GM21619 (cell line): ENCODE measurements at regions not wholly inside any gene's neighbourhood (a gene's known extent, or its start where the extent isn't known, plus 50 kb on each side); places are given as distances from the start of the nearest gene placed in this dataset.

Experiments used
- ATAC-seq: cut with Tn5 transposase; IDR thresholded peaks from one replicate; pipeline ENCODE4 v1.9.1; 2021; ENCODE audit not compliant: unreplicated experiment

DNA sequence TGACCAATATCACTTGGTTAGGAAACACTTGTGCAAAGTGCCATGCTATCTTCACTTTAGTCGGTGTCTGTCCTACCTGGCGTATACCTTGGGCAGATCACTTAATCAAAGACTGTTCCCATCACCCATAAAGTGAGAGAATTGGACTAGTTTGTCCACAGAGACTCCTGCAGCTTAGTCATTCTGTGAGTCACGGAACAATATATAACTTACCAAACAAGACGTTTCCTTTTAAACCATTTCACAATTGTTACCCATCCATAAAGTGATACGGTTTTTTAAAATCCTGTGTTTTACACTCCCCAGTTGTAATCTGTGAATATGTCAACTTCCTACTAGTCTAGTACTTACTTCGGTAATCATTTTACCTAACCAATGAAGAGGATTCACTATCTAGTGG is 499.3 kb upstream of the SMIM21 start:
- ATAC-seq, result no peak

DNA sequence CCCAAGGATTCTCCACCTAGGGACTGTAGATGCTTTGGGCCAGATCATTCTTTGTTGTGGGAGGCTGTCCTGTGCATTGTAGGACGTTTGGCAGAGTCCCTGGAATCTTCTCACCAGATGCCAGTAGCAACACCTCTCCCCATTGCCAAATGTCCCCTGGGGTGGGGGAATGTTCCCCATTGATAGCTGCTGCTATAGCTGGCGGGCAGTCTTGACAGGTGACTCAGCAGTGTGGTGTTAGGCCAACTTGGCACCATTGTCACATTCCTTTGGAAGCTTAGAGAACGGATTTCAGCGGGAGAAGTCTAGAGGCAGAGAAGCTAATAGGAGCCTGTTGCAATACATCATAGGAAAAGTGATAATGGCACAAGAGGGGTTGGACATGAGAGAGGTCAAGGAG is 495.7 kb upstream of the SMIM21 start:
- ATAC-seq, result no peak

DNA sequence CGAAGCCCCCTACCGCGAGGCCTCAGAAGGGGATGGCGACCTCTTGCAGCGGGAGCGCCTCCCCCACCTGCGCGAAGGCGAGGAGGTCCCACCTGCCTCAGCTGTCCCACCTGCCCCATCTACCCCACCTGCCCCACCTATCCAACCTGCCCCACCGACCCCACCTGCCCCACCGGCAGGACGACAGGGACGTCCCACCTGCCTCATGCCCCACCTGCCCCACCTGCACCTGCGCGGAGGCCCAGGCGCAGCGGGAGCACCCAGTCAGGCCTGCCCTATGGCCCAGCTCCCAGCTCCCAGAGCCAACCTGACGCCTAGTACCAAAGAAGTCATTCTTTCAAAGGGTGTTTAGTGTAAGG is 489.1 kb upstream of the SMIM21 start:
- ATAC-seq, result no peak

DNA sequence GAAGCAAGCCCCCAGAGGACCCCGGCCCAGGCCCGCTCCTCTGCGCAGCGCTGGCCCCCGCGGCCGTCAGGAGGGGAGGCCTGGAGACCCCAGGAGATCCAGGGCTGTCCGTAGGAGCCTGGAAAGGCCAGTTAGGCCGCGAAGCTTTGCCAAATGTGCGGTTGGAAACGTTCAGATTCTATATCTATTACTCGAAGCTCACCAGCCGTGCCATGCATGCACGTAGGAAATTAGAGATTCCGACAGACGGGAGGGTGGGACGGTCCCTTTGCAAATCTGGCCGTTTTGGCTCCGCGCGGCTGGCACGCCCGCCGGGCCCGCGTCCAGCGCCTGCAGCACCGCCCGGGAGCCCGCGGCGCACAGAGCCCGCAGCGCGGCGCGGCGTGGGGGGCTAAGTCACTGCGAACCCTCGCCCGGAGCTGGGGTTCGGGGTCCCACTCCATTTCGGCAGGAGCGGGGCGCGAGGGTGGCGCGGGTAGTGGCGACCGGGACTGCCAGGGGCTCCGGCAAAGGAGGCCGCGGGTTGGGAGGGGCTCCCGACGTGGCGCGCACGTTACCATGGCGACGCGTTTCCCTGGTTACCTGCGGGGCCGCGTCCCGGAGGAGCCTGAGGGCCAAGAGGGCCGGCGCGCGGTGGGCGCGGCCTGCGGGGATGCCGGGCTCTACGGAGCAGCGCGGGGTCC is 488.6 kb upstream of the SMIM21 start:
- ATAC-seq, result no peak

DNA sequence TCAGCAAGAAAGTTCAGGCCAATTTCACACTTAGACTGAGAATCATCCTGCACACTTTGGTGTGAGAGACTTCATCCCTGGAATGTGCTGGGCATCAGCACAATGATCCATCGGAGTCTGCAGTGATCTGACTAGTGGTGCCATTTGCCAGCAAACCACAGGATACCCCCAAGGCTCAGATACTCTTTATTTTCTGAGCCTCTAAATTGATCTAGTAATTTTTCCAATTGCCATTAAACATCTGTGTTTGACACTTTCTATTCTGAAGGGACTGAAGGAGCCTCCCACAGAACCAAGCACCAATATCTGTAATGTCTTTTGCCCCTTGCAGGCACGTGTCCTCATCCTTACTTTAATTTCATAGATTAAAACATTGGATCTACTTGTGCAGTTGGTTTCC is 485.3 kb upstream of the SMIM21 start:
- no peak for ATAC-seq

- ATAC-seq, result no peak
Measured at GRCh38 chr18:75904416-75904815, 476.9 kb upstream of the SMIM21 start.

DNA sequence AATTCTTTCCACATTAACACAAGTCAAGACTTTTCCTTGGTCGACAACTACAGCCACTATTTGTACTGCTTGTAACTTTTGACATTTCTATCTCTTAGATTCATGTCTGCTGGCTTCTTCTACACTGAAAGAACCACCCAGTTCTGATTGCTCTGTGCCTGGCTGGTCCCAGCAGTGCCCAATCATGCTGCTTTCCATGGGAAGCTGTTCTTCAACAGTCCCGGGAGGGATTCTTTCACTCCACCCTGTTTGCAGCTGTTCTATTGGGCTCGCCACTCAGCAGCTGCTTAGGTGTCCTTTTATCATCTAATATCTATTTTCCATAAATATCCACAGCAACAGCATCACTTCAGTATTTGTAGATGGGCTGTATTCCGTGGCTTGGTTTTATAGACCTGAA is 471.1 kb upstream of the SMIM21 start:
- ATAC-seq, result no peak

DNA sequence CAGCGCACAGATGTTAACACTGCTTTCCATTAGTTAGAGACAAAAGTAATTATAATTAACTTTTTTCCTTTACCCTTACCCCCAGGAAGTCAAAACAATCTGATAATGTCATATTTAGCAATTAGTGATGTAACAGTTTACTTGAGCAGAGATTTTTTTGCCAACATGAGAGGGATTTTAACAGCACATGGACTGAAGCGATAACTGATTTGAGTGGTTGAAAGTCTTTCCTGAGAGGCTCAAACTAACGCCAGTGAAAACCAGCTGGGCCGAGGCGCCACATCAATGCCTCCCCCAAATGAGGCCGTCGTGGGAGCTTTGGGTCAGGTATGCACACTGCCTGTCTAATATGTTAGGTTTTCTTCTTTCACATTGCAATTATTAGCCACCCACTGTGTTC is 469.9 kb upstream of the SMIM21 start:
- no peak for ATAC-seq

- no peak for ATAC-seq
Measured at GRCh38 chr18:75896865-75897264, 469.4 kb upstream of the SMIM21 start.

DNA sequence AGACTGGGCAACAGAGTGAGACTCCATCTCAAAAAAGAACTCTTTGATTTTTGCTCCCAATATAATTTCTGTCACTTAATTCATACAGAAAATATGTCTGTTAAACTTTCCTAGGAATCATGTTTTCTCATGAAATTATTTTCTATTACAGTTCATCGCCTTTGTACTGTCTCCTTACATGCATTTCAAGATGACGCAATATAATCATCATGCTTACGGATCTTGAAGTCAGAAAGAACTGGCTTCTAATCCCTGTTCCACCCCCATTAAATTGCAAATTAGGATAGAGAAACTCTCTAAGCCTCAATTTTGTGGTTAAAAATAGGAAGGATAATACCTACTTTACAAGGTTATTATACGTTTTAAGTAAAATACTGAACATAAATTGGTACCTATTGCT is 467.6 kb upstream of the SMIM21 start:
- no peak for ATAC-seq

DNA sequence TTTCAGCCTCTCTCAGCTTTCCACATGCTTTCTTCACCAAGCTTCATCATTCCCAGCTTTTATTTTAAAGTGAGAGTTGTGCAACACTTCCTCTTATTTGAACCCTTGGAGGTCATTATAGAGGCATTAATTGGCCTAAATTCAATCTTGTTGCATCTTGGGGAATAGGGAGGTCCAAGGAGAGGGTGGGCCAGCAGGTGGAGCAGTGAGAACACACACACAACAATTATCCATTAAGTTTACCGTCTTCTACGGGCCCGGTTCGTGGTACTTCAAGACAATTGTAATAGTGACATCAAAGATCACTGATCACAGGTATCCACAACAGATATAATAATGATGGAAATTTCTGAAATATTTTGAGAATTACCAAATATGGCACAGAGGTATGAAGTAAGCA is 457.2 kb upstream of the SMIM21 start:
- no peak for ATAC-seq

- ATAC-seq, result no peak
Measured at GRCh38 chr18:75880925-75881504, 453.5 kb upstream of the SMIM21 start.

DNA sequence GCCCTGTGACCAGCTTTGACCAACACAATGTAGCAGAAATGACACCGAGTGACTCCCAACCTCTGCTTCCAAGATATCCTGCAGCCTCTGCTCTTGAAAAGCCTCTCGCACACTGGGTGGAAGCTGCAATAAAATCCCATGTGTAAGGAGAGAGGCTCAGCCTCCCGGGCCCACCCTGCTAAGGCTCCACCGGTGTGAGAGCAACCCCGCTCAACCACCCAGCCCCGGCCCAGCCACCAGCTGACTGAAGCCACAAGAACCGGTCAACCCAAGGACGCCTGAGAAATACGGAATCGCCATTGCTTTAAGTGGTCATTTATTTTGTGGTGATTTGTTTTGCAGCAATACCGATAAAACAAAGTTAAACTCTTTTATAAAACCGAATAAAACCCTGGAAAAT is 452.8 kb upstream of the SMIM21 start:
- ATAC-seq, result no peak

DNA sequence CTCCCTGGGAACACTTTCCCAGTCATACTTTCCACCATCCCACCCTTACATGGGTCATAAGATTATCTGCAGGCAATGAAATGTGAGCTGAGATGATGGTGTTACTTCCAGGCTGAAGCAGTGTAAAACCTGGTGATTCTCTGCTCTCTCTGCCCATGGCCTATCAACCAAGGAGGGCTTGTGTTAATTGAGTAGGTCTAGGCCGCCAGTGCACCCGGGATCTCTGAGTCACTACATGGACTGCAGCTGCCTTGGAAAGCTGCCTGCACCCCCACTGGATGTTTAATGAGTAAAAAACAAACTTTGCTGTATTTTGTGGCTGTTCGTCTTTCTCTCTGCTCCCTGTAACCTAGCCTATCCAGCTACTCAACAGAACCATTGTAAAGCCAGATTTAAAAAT is 451.7 kb upstream of the SMIM21 start:
- no peak for ATAC-seq

GRCh38 chr18:75875559-75875958 is 448.1 kb upstream of the SMIM21 start:
- no peak for ATAC-seq

- ATAC-seq, result no peak
Measured at GRCh38 chr18:75874401-75875089, 447.0 kb upstream of the SMIM21 start.

GRCh38 chr18:75871596-75871995 is 444.1 kb upstream of the SMIM21 start:
- ATAC-seq, result no peak

GRCh38 chr18:75869162-75869561 is 441.7 kb upstream of the SMIM21 start:
- no peak for ATAC-seq

GRCh38 chr18:75868031-75868430 is 440.5 kb upstream of the SMIM21 start:
- no peak for ATAC-seq

DNA sequence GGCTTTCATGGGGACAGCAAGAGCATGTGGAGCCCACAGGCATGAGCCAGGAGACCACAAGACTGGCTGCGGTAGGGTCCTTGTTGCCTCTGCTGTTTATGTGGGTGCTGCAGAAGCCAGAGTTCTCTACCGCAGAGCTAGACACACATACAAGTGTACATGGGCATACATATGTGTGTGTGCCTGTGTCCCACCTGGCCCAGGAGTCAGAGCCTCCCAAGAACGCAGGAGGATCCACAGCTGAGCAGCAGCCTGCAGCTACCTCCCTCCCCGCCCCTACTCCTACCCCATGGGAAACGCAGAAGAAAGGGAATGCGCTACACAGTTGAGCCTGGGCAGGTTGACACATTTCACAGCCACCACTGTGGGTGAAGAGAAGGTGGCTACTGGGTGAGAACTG is 438.1 kb upstream of the SMIM21 start:
- ATAC-seq, result no peak

GRCh38 chr18:75864816-75865215 is 437.3 kb upstream of the SMIM21 start:
- ATAC-seq, result no peak

- ATAC-seq, result no peak
Measured at GRCh38 chr18:75863696-75864095, 436.2 kb upstream of the SMIM21 start.

DNA sequence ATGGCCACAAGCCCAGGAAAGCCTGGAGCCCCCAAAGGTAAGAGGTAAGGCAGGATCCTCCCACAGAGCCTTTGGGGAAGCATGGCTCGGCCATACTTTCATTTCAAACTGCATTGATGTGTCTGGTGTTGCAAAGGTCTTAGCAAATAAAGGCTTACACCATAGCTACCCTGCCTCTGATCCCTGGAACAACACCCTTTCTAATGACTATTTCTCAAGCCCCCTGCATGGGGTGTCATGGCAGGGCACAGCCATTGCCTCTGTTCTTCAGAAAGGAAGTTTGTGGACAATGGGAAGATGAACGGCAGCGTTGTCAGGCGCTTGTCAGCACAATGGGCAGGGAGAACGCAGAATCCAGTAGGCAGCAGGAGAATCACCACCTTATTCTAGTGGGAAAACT is 435.0 kb upstream of the SMIM21 start:
- no peak for ATAC-seq
